H1 (cell line): ENCODE measurements at regions not wholly inside any gene's neighbourhood (a gene's known extent, or its start where the extent isn't known, plus 50 kb on each side); places are given as distances from the start of the nearest gene placed in this dataset.

Experiments
- EGR1 ChIP-seq: IDR thresholded peaks from 2 replicates; pipeline ENCODE4 v1.6.1; 2011; ENCODE audit warnings: low read depth, low read length, borderline replicate concordance
- GABPA ChIP-seq: IDR thresholded peaks from 2 replicates; pipeline ENCODE4 v1.6.1; 2011; ENCODE audit warnings: mild to moderate bottlenecking, low read length, moderate library complexity, borderline replicate concordance; ENCODE audit not compliant: insufficient read depth
- RAD21 ChIP-seq, 2 experiments: IDR thresholded peaks in 1 of 2; conservative IDR thresholded peaks in 1 of 2; 2 replicates each; pipeline ENCODE4 v1.6.1; 2011; ENCODE audit warnings: low read depth in 2 of 2, low read length in 2 of 2, improper control_type of control experiment in 1 of 2, inconsistent platforms in 1 of 2, mild to moderate bottlenecking in 1 of 2, moderate library complexity in 1 of 2
- SP4 ChIP-seq: IDR thresholded peaks from 2 replicates; pipeline ENCODE4 v1.6.1; 2012; ENCODE audit warnings: low read length, inconsistent platforms

DNA sequence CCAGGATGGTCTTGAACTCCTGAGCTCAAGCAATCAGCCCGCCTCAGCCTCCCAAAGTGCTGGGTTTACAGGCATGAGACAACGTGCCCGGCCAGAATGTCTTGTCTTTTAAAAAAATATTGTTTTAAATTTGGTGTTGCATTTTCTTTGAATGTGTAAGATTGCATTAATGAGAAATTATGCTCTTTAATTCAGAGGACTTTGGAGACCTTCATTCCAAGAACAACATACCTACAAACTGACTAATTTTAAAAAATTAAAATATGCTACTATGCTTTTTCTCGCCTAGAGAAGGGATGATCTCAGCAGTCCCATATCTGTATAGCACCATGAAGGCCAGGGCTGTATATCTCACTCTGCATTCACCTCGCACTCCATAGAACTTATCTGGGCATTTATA lies 204.3 kb upstream of the SLC7A11 start (continued):
- no peak for TF ChIP-seq GABPA
- TF ChIP-seq RAD21 (IDR thresholded peaks at IDR 0.05 in 1 of 2, conservative IDR thresholded peaks at IDR 0.05 in 1 of 2; ENCODE audit: low read depth in 2 of 2, low read length in 2 of 2) = no peak
- no peak for TF ChIP-seq SP4
- TF ChIP-seq EGR1 = no peak
